GM12891 (cell line): ENCODE measurements at regions not wholly inside any gene's neighbourhood (a gene's known extent, or its start where the extent isn't known, plus 50 kb on each side); places are given as distances from the start of the nearest gene placed in this dataset.

Experiments
- POLR2A ChIP-seq: IDR thresholded peaks from 2 replicates; pipeline ENCODE4 v1.6.1; 2011; ENCODE audit warnings: low read depth, low read length, control low read depth
- POLR2AphosphoS5 ChIP-seq: IDR thresholded peaks from 2 replicates; pipeline ENCODE4 v1.6.1; 2011; ENCODE audit warnings: low read depth, low read length, control low read depth
- POU2F2 ChIP-seq: IDR thresholded peaks from 2 replicates; pipeline ENCODE4 v1.6.1; 2011; ENCODE audit warnings: low read depth, mild to moderate bottlenecking, control low read depth, low read length, moderate library complexity
- SPI1 ChIP-seq: IDR thresholded peaks from 2 replicates; pipeline ENCODE4 v1.6.1; 2011; ENCODE audit warnings: low read depth, low read length, control low read depth
- TAF1 ChIP-seq: IDR thresholded peaks from 2 replicates; pipeline ENCODE4 v1.6.1; 2011; ENCODE audit warnings: low read depth, low read length, control low read depth

DNA sequence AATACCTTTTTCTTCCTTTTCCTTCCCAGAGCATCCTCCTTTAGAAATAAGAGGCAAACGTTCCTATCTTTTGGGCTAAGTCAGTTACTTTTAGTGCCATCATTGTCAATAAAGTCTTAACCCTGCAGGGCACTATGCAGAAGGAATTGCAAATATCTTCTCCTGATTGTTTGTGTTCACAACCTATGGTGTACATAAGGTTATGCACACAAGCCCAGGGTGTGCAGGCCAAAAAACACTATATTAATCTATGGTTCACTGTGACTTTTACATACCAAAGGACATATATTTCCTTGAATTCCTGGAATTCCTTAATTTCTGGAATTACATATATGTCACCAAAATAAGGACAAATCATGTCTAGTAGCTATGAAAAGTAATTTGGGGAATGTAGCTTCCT, 493.5 kb downstream of the MTRR start:
- TF ChIP-seq SPI1 = no peak
- no peak for TF ChIP-seq POLR2AphosphoS5
- no peak for TF ChIP-seq POLR2A
- no peak for TF ChIP-seq TAF1
- TF ChIP-seq POU2F2 = no peak
